ENCODE measurements at regions not wholly inside any gene's neighbourhood (a gene's known extent, or its start where the extent isn't known, plus 50 kb on each side); places are given as distances from the start of the nearest gene placed in this dataset.

GRCh38 chr1:229883504-229884200 is 183.4 kb upstream of the GALNT2 start:
- DNase-seq (ENCODE audit: low read depth in 2 of 3, low spot score in 2 of 3): no peak

GRCh38 chr1:229884765-229885164 is 182.3 kb upstream of the GALNT2 start:
- DNase-seq (ENCODE audit: low read depth in 2 of 3, low spot score in 2 of 3): peak in 1 of 3 donors; percentile 4

- no peak for DNase-seq (ENCODE audit: low read depth in 2 of 3, low spot score in 2 of 3)
These were observed 181.2 kb upstream of the GALNT2 start for GRCh38 chr1:229885568-229886495.

GRCh38 chr1:229886636-229887035 is 180.4 kb upstream of the GALNT2 start:
- no peak for DNase-seq (ENCODE audit: low read depth in 2 of 3, low spot score in 2 of 3)

GRCh38 chr1:229887043-229887822 is 179.8 kb upstream of the GALNT2 start:
- no peak for DNase-seq (ENCODE audit: low read depth in 2 of 3, low spot score in 2 of 3)

GRCh38 chr1:229888157-229888556 is 178.9 kb upstream of the GALNT2 start:
- DNase-seq (ENCODE audit: low read depth in 2 of 3, low spot score in 2 of 3): no peak

- no peak for DNase-seq (ENCODE audit: low read depth in 2 of 3, low spot score in 2 of 3)
These were observed 178.5 kb upstream of the GALNT2 start for GRCh38 chr1:229888561-229889001.

- DNase-seq (ENCODE audit: low read depth in 2 of 3, low spot score in 2 of 3): no peak
These were observed 178.0 kb upstream of the GALNT2 start for GRCh38 chr1:229889031-229889517.

- DNase-seq (ENCODE audit: low read depth in 2 of 3, low spot score in 2 of 3): no peak
These were observed 175.8 kb upstream of the GALNT2 start for GRCh38 chr1:229891227-229891626.

GRCh38 chr1:229892515-229893117 is 174.4 kb upstream of the GALNT2 start:
- no peak for DNase-seq (ENCODE audit: low read depth in 2 of 3, low spot score in 2 of 3)

GRCh38 chr1:229893762-229894444 is 173.1 kb upstream of the GALNT2 start:
- DNase-seq (ENCODE audit: low read depth in 2 of 3, low spot score in 2 of 3): peak in 1 of 3 donors; percentile 31

- DNase-seq (ENCODE audit: low read depth in 2 of 3, low spot score in 2 of 3): no peak
These were observed 172.5 kb upstream of the GALNT2 start for GRCh38 chr1:229894532-229894931.

GRCh38 chr1:229895605-229896004 is 171.4 kb upstream of the GALNT2 start:
- no peak for DNase-seq (ENCODE audit: low read depth in 2 of 3, low spot score in 2 of 3)

GRCh38 chr1:229896306-229896705 is 170.7 kb upstream of the GALNT2 start:
- DNase-seq (ENCODE audit: low read depth in 2 of 3, low spot score in 2 of 3): no peak

GRCh38 chr1:229896861-229897260 is 170.2 kb upstream of the GALNT2 start:
- no peak for DNase-seq (ENCODE audit: low read depth in 2 of 3, low spot score in 2 of 3)

- no peak for DNase-seq (ENCODE audit: low read depth in 2 of 3, low spot score in 2 of 3)
These were observed 169.5 kb upstream of the GALNT2 start for GRCh38 chr1:229897501-229897900.

- no peak for DNase-seq (ENCODE audit: low read depth in 2 of 3, low spot score in 2 of 3)
These were observed 166.8 kb upstream of the GALNT2 start for GRCh38 chr1:229900220-229900619.

- no peak for DNase-seq (ENCODE audit: low read depth in 2 of 3, low spot score in 2 of 3)
These were observed 161.9 kb upstream of the GALNT2 start for GRCh38 chr1:229905031-229905545.

GRCh38 chr1:229905652-229906051 is 161.4 kb upstream of the GALNT2 start:
- no peak for DNase-seq (ENCODE audit: low read depth in 2 of 3, low spot score in 2 of 3)
